ENCODE measurements at regions not wholly inside any gene's neighbourhood (a gene's known extent, or its start where the extent isn't known, plus 50 kb on each side); places are given as distances from the start of the nearest gene placed in this dataset.

DNA sequence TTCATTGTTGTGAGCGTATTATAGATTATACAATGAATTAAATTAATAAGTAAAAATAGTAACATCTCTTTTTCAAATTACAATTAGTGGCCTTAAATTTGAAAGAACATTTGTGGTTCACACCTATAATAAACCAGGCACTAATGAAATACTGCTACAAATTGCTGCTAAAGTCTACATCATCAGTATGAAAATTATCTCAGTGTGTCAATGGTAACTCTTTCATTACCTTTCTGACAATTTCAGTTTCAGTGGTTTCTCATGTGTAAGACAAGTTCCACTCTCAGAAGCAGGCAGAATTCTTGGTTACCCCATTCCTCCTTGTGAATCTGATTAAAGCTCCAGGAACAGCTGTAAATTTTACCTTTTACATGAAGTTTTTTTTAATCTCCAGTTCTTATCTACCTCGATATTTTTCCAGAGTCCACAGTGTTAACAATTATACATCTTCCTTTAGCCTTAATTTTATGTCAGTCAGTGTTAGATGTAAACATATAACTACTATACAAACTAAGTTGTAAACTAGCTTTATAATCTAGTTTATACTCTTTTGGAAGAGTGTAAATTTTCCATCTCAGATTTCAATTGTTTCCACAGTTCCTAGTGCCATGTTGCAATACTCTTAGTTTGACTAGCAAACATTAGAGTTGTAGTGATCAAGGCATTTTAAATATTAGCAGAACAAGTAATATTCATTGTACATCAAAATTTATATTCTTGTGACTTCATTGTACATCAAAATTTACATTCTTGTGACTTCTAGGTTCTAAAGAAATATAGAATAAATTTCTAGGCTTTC, 1038.4 kb downstream of the EPHA7 start:
- ATAC-seq: no peak
- WGBS, 2 donors: 53 to 66% methylated on average over 2 of the region's 2 CpGs
- intact Hi-C loops (cut with DNase I): no loop called here

GRCh38 chr6:92377137-92377536, 1042.2 kb downstream of the EPHA7 start:
- no peak for FAIRE-seq
- intact Hi-C loops (cut with DNase I): no loop called here
- H3K4me3 ChIP-seq: no peak overlapping the region
- H3K27me3 ChIP-seq: no peaks in the 10 kb centered on the region
- H3K4me1 ChIP-seq: no peaks in the 10 kb centered on the region
- TF ChIP-seq CTCF (IDR thresholded peaks at IDR 0.05): no peak
- no peak for ATAC-seq
- no peak for DNase-seq
- H3K36me3 ChIP-seq: no peaks in the 10 kb centered on the region
- H3K27ac ChIP-seq: no peak overlapping the region
- no peaks in the 10 kb centered on the region for H3K9me3 ChIP-seq

More for the DNA sequence above, 1038.4 kb downstream of the EPHA7 start:
- Histone ChIP-seq H3K36me3 (no peaks in the 10 kb centered on the region), H3K9me3 (no peaks in the 10 kb centered on the region), H3K27me3 (peaks cover 0 to 4% (median 0%) of the 10 kb centered on the region in 4 donors), H3K4me1 (no peaks in the 10 kb centered on the region), H3K4me3 (no peak overlapping the region), H3K27ac (no peak overlapping the region)
- TF ChIP-seq CTCF (IDR thresholded peaks at IDR 0.05): no peak
- no peak for DNase-seq
- FAIRE-seq: no peak

DNA sequence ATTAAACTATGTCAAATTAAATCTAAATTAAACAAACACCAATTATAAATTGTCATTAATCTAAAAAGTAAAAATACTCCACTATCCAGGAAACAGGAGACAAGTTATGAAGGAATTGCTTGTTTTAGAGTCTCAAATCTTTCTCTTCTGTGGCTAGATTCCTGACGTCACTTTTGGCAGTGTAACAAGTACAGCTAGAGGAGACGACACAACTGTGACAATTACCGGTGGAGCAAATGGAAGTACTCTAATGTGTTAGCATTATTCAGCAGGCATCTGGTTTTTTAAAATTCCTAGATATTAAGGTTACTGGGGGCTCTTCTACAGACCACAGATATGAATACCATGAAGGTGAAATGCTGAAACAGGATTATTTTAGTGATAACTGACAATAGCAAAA, 1042.7 kb downstream of the EPHA7 start:
- no peak overlapping the region for H3K27ac ChIP-seq
- FAIRE-seq (no peak), ATAC-seq (no peak), DNase-seq (no peak)
- H3K9me3 ChIP-seq: no peaks in the 10 kb centered on the region
- no peak for TF ChIP-seq CTCF (IDR thresholded peaks at IDR 0.05)
- no peaks in the 10 kb centered on the region for H3K4me1 ChIP-seq
- intact Hi-C loops (cut with DNase I): no loop called here
- H3K27me3 ChIP-seq: no peaks in the 10 kb centered on the region
- WGBS, 2 donors: 12 to 23% methylated on average over 3 of the region's 3 CpGs
- no peaks in the 10 kb centered on the region for H3K36me3 ChIP-seq
- no peak overlapping the region for H3K4me3 ChIP-seq

DNA sequence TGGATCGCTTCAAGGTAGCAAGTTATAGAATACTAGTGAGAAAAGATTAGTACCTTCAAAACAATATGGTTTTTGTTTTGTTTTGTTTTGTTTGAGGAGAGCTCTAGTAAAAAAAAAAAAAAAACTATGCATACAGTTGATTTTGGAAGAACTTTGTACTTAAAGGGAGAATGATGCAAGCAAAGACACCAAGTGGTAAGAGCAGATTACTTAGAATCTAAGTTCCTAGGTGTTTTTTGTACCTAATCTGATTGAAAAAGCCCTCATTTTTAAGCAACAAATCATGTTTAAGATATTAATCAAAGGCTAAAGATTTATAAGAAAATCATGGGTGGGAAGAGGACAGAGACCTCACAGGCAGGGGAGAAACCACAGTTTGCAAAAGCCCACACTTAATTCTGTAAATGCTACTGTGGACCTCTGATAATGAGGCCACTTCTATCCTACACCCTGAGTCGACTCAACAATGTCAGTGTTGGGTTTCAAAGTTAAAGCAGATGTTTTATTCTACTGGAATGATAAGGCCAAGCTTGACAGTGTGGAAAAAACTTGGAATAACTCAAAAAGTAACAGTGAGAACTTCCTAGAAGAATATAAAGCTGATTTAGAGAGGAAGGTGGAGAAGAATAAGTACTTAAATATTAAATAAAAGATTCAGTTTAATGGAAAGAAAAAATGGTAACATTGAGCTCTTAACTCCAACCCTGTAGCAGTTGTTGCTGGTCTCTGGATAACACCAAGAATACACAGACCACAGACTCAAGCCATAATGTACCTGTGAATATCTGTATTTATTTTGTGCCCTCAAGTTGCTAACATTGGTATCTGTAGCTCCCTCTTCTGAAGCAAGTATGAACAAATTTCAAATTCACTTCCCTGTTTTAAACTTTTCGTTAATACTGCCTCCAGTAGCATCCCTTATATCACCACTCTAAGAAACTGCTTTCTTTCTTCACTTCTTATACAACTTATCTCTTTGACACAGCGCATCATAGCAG, 1047.8 kb downstream of the EPHA7 start:
- no peaks in the 10 kb centered on the region for H3K4me1 ChIP-seq
- H3K9me3 ChIP-seq: no peaks in the 10 kb centered on the region
- no peak for TF ChIP-seq CTCF (IDR thresholded peaks at IDR 0.05)
- ATAC-seq (no peak), DNase-seq (no peak), FAIRE-seq (no peak)
- intact Hi-C loops (cut with DNase I): no loop called here
- H3K27me3 ChIP-seq: no peaks in the 10 kb centered on the region
- no peaks in the 10 kb centered on the region for H3K36me3 ChIP-seq
- no peak overlapping the region for H3K27ac ChIP-seq
- H3K4me3 ChIP-seq: no peak overlapping the region
- 54 to 68% methylated on average over 4 of the region's 4 CpGs for WGBS, 2 donors
